HepG2 (cell line): ENCODE measurements at regions not wholly inside any gene's neighbourhood (a gene's known extent, or its start where the extent isn't known, plus 50 kb on each side); places are given as distances from the start of the nearest gene placed in this dataset.

ENCODE experiments used
- ATAC-seq: fragments of 200-7000 bp; cut with Tn5 transposase; 3 replicates; pipeline ENCODE4 v1.9.1; 2020; ENCODE audit warnings: mild to moderate bottlenecking, moderate library complexity
- BruUV-seq: library from RNA; stranded (reverse); fragments of 400-500 nt; replicated peaks from 2 replicates; lab custom pipeline; 2021; lab: Mats Ljungman, UMichigan
- CTCF ChIA-PET: fragments of 300-600 bp; formaldehyde crosslinking; extraction: SDS; loops from one replicate; lab custom pipeline; 2021; ENCODE audit warnings: low total read pairs, inconsistent platforms, low intra/inter-chr PET ratio; lab: Yijun Ruan, JAX
- POLR2A ChIA-PET: fragments of 350-600 bp; sonication (Branson Sonifier 250); formaldehyde crosslinking; loops from one replicate; lab custom pipeline; 2020; ENCODE audit warnings: antibody characterized with exemption, inconsistent platforms; lab: Yijun Ruan, JAX
- DNase-seq: peaks from one replicate; pipeline ENCODE4 v3.0.0-alpha.2; 2015; ENCODE audit warnings: low spot score
- FAIRE-seq: peaks from 3 replicates; lab custom pipeline; 2011; peaks lifted over from hg19 to GRCh38; lab: Jason Lieb, UNC
- H2AFZ ChIP-seq: one replicate; pipeline ENCODE4 v1.6.1; 2011; ENCODE audit warnings: low read length, inconsistent platforms
- H3K27ac ChIP-seq: fragments of 300-600 bp; 3 replicates; pipeline ENCODE4 v1.8.0; 2011; ENCODE audit warnings: mixed run types, mild to moderate bottlenecking, mixed read lengths, low read length, inconsistent platforms; ENCODE audit not compliant: insufficient read depth; ENCODE audit errors: extremely low read length
- H3K27me3 ChIP-seq, 2 experiments: fragments of 200-600 bp in 1 of 2; 2 replicates in 1 of 2; 3 replicates in 1 of 2; pipeline versions ENCODE4 v1.6.0 to v1.8.0; 2011; ENCODE audit warnings: low read length in 2 of 2, mild to moderate bottlenecking in 2 of 2, moderate library complexity in 2 of 2, inconsistent platforms in 1 of 2; ENCODE audit not compliant: insufficient read depth in 2 of 2, control insufficient read depth in 1 of 2
- H3K36me3 ChIP-seq, 2 experiments: fragments of 200-600 bp in 1 of 2; replicated peaks in 1 of 2; 2 replicates in 1 of 2; 3 replicates in 1 of 2; pipeline versions ENCODE4 v1.5.1 to v1.8.0; 2011; ENCODE audit warnings: low read length in 2 of 2, inconsistent platforms in 1 of 2; ENCODE audit not compliant: insufficient read depth in 2 of 2, control insufficient read depth in 1 of 2
- H3K4me1 ChIP-seq: 2 replicates; pipeline ENCODE4 v1.5.1; 2012; ENCODE audit warnings: low read length, inconsistent platforms; ENCODE audit not compliant: insufficient read depth
- H3K4me2 ChIP-seq: 2 replicates; pipeline ENCODE4 v1.6.0; 2011; ENCODE audit warnings: low read depth, low read length, inconsistent platforms
- H3K4me3 ChIP-seq, 3 experiments: fragments of 200-600 bp in 1 of 3; sonication (generic), shearing (Covaris generic) in 1 of 3; replicated peaks in 1 of 3; 2 replicates each; pipeline ENCODE4 v1.5.1; 2011 to 2016; ENCODE audit warnings: low read length in 3 of 3, inconsistent platforms in 2 of 3, low read depth in 2 of 3, mild to moderate bottlenecking in 2 of 3, control low read depth in 1 of 3, mixed read lengths in 1 of 3; ENCODE audit not compliant: insufficient read depth in 1 of 3
- H3K79me2 ChIP-seq: one replicate; pipeline ENCODE4 v1.6.1; 2011; ENCODE audit warnings: low read length, inconsistent platforms; ENCODE audit not compliant: insufficient read depth
- H3K9ac ChIP-seq: 2 replicates; pipeline ENCODE4 v1.6.0; 2011; ENCODE audit warnings: mild to moderate bottlenecking, low read depth, low read length, inconsistent platforms; ENCODE audit not compliant: insufficient read depth
- H3K9me3 ChIP-seq: 2 replicates; pipeline ENCODE4 v1.5.1; 2012; ENCODE audit warnings: mild to moderate bottlenecking, low read length
- H4K20me1 ChIP-seq: 2 replicates; pipeline ENCODE4 v1.6.0; 2011; ENCODE audit warnings: inconsistent platforms, mild to moderate bottlenecking, low read length, moderate library complexity; ENCODE audit not compliant: insufficient read depth
- CHD2 ChIP-seq: IDR thresholded peaks from 2 replicates; pipeline ENCODE4 v1.6.1; 2011; ENCODE audit warnings: low read depth, low read length, improper control_type of control experiment
- GATAD2A ChIP-seq: IDR thresholded peaks from 2 replicates; pipeline ENCODE4 v1.6.1; 2016
- HNRNPK ChIP-seq: fragments of 200-400 bp; formaldehyde crosslinking; IDR thresholded peaks from 2 replicates; pipeline ENCODE4 v1.6.1; 2018; ENCODE audit warnings: low read length, low read depth, moderate library complexity, mild to moderate bottlenecking; ENCODE audit not compliant: poor library complexity, severe bottlenecking
- JARID2 ChIP-seq: sonication (generic); formaldehyde crosslinking; IDR thresholded peaks from 2 replicates; pipeline ENCODE4 v1.8.1; 2023; ENCODE audit warnings: missing genetic modification reagents, inconsistent platforms; ENCODE audit not compliant: insufficient replicate concordance
- JUNB ChIP-seq: sonication (generic); formaldehyde crosslinking; IDR thresholded peaks from 2 replicates; pipeline ENCODE4 v1.8.0; 2022; ENCODE audit warnings: missing genetic modification reagents, mild to moderate bottlenecking, borderline replicate concordance
- PHF8 ChIP-seq: sonication (generic); formaldehyde crosslinking; IDR thresholded peaks from 2 replicates; pipeline ENCODE4 v1.5.0; 2020; ENCODE audit warnings: missing genetic modification reagents
- SIN3B ChIP-seq: fragments of 150-350 bp; IDR thresholded peaks from 2 replicates; pipeline ENCODE4 v1.6.1; 2014; ENCODE audit warnings: low read length
- YY1 ChIP-seq: IDR thresholded peaks from 2 replicates; pipeline ENCODE4 v1.6.1; 2011; ENCODE audit warnings: low read length, low read depth, moderate library complexity, mild to moderate bottlenecking; ENCODE audit not compliant: insufficient read depth, insufficient replicate concordance
- ZNF746 ChIP-seq: sonication (generic); formaldehyde crosslinking; IDR thresholded peaks from 2 replicates; pipeline ENCODE4 v1.8.0; 2022; ENCODE audit warnings: mild to moderate bottlenecking, missing genetic modification reagents
- WGBS: methylation state at CpG from one replicate; pipeline ENCODE4 v1.1.6; 2017; ENCODE audit warnings: low lambda C conversion rate; 5-methylcytosine and 5-hydroxymethylcytosine counted together
- in situ Hi-C: cut with HindIII; loops from 2 replicates; pipeline ENCODE4 v1.10.0; 2017; ENCODE audit warnings: low pct_unique_long_range_greater_than_20kb; ENCODE audit not compliant: extremely low pct_ligation_motif_present
- intact Hi-C: fragments of 100-400 bp; cut with micrococcal nuclease; formaldehyde crosslinking; loops from one replicate; pipeline ENCODE4 v1.10.0; 2022; ENCODE audit not compliant: unreplicated experiment
- TF ChIP-seq, protein P1 (sequence below): sonication (generic); formaldehyde crosslinking; IDR thresholded peaks from 2 replicates; pipeline ENCODE4 v1.4.0; 2020; ENCODE audit warnings: missing genetic modification reagents, borderline replicate concordance
- TF ChIP-seq, protein P2 (sequence below): sonication (generic); formaldehyde crosslinking; IDR thresholded peaks from 2 replicates; pipeline ENCODE4 v1.5.1; 2020; ENCODE audit warnings: mild to moderate bottlenecking, missing genetic modification reagents, moderate library complexity
- TF ChIP-seq, protein P3 (sequence below): sonication (generic); formaldehyde crosslinking; IDR thresholded peaks from 2 replicates; pipeline ENCODE4 v1.5.0; 2020; ENCODE audit warnings: mild to moderate bottlenecking, missing genetic modification reagents
- TF ChIP-seq, protein P4 (sequence below): IDR thresholded peaks from 2 replicates; pipeline ENCODE4 v1.6.1; 2012; ENCODE audit warnings: low read length, improper control_type of control experiment
- TF ChIP-seq, protein P5 (sequence below): sonication (generic); formaldehyde crosslinking; IDR thresholded peaks from 2 replicates; pipeline ENCODE4 v1.5.0; 2020; ENCODE audit warnings: missing genetic modification reagents, mild to moderate bottlenecking, borderline replicate concordance

DNA sequence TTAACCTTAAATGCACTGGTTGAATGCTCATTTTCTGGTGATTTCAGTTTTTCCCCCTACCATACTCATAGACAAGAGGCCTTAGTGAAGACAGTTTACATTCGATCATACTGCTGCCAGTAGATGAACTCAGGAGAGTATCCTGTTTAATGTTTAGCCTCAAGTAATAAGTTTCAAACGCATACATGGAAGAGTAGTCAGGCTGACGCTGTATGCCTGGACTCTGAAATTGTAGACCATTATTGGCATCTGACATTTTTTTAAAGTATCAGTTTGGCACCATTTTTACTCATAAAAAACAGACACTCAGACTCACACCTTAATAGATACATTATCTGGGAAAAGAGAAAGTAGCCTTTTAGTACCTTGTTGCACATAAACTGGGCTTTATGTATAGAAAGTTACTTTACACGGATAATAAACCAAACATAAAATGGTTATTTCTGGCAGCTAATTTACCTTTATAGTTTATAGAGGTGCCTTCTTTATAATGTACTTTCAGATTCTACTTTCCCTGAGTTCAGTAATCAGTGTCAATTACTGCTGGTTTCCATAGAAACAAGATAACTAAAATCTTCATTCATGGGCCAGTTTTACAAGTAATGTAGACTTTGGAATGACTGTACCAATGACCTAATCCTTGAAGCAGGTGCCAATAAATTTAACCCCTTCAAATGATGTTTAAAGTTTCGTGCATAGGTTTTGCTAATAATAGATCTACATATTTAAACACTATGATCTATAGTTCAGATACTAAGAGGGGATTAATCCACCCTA is 183.8 kb upstream of the ITGA1 start:
- no peak overlapping the region for H3K4me2 ChIP-seq
- no TSS peak for BruUV-seq
- no peak overlapping the region for H3K4me3 ChIP-seq
- intact Hi-C loops: no loop called here
- H3K9ac ChIP-seq: no peak overlapping the region
- no peaks in the 10 kb centered on the region for H3K4me1 ChIP-seq
- H3K27me3 ChIP-seq: no peaks in the 10 kb centered on the region; a peak in 1 of 5 replicates
- no peak overlapping the region for H2AFZ ChIP-seq
- POLR2A ChIA-PET: no interaction called here
- in situ Hi-C loops: no loop called here
- ATAC-seq (peak; percentile 45; the same call in 1 of the 3 replicates), DNase-seq (no peak), FAIRE-seq (no peak)
- no peaks in the 10 kb centered on the region for H3K36me3 ChIP-seq
- 2% methylated on average over 5 of the region's 5 CpGs for WGBS
- CTCF ChIA-PET: no interaction called here
- H3K9me3 ChIP-seq: no peaks in the 10 kb centered on the region
- H3K79me2 ChIP-seq: no peaks in the 10 kb centered on the region
- H3K27ac ChIP-seq: no peak overlapping the region
- H4K20me1 ChIP-seq: no peaks in the 10 kb centered on the region
- TF ChIP-seq, protein P1, sequence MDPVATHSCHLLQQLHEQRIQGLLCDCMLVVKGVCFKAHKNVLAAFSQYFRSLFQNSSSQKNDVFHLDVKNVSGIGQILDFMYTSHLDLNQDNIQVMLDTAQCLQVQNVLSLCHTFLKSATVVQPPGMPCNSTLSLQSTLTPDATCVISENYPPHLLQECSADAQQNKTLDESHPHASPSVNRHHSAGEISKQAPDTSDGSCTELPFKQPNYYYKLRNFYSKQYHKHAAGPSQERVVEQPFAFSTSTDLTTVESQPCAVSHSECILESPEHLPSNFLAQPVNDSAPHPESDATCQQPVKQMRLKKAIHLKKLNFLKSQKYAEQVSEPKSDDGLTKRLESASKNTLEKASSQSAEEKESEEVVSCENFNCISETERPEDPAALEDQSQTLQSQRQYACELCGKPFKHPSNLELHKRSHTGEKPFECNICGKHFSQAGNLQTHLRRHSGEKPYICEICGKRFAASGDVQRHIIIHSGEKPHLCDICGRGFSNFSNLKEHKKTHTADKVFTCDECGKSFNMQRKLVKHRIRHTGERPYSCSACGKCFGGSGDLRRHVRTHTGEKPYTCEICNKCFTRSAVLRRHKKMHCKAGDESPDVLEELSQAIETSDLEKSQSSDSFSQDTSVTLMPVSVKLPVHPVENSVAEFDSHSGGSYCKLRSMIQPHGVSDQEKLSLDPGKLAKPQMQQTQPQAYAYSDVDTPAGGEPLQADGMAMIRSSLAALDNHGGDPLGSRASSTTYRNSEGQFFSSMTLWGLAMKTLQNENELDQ (CRISPR knock-in tag): no peak
- TF ChIP-seq, protein P2, sequence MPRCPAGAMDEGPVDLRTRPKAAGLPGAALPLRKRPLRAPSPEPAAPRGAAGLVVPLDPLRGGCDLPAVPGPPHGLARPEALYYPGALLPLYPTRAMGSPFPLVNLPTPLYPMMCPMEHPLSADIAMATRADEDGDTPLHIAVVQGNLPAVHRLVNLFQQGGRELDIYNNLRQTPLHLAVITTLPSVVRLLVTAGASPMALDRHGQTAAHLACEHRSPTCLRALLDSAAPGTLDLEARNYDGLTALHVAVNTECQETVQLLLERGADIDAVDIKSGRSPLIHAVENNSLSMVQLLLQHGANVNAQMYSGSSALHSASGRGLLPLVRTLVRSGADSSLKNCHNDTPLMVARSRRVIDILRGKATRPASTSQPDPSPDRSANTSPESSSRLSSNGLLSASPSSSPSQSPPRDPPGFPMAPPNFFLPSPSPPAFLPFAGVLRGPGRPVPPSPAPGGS: no peak
- no peak for TF ChIP-seq ZNF746 (CRISPR knock-in tag)
- TF ChIP-seq CHD2: no peak
- TF ChIP-seq, protein P3, sequence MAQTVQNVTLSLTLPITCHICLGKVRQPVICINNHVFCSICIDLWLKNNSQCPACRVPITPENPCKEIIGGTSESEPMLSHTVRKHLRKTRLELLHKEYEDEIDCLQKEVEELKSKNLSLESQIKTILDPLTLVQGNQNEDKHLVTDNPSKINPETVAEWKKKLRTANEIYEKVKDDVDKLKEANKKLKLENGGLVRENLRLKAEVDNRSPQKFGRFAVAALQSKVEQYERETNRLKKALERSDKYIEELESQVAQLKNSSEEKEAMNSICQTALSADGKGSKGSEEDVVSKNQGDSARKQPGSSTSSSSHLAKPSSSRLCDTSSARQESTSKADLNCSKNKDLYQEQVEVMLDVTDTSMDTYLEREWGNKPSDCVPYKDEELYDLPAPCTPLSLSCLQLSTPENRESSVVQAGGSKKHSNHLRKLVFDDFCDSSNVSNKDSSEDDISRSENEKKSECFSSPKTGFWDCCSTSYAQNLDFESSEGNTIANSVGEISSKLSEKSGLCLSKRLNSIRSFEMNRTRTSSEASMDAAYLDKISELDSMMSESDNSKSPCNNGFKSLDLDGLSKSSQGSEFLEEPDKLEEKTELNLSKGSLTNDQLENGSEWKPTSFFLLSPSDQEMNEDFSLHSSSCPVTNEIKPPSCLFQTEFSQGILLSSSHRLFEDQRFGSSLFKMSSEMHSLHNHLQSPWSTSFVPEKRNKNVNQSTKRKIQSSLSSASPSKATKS: no peak
- no peak for TF ChIP-seq YY1
- TF ChIP-seq JUNB (CRISPR knock-in tag): no peak
- no peak for TF ChIP-seq PHF8 (CRISPR knock-in tag)
- TF ChIP-seq SIN3B: no peak
- no peak for TF ChIP-seq JARID2 (CRISPR knock-in tag)
- TF ChIP-seq, protein P4, sequence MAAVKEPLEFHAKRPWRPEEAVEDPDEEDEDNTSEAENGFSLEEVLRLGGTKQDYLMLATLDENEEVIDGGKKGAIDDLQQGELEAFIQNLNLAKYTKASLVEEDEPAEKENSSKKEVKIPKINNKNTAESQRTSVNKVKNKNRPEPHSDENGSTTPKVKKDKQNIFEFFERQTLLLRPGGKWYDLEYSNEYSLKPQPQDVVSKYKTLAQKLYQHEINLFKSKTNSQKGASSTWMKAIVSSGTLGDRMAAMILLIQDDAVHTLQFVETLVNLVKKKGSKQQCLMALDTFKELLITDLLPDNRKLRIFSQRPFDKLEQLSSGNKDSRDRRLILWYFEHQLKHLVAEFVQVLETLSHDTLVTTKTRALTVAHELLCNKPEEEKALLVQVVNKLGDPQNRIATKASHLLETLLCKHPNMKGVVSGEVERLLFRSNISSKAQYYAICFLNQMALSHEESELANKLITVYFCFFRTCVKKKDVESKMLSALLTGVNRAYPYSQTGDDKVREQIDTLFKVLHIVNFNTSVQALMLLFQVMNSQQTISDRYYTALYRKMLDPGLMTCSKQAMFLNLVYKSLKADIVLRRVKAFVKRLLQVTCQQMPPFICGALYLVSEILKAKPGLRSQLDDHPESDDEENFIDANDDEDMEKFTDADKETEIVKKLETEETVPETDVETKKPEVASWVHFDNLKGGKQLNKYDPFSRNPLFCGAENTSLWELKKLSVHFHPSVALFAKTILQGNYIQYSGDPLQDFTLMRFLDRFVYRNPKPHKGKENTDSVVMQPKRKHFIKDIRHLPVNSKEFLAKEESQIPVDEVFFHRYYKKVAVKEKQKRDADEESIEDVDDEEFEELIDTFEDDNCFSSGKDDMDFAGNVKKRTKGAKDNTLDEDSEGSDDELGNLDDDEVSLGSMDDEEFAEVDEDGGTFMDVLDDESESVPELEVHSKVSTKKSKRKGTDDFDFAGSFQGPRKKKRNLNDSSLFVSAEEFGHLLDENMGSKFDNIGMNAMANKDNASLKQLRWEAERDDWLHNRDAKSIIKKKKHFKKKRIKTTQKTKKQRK: no peak
- TF ChIP-seq, protein P5, sequence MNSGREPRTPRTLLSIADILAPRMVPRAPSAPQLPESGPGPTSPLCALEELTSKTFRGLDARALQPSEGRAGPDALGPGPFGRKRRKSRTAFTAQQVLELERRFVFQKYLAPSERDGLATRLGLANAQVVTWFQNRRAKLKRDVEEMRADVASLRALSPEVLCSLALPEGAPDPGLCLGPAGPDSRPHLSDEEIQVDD (CRISPR knock-in tag): no peak
- no peak for TF ChIP-seq GATAD2A
- no peak for TF ChIP-seq HNRNPK
